T-helper 2 cell (primary cell): ENCODE measurements at regions not wholly inside any gene's neighbourhood (a gene's known extent, or its start where the extent isn't known, plus 50 kb on each side); places are given as distances from the start of the nearest gene placed in this dataset.

Experiments used
- DNase-seq, 5 experiments: peaks; one replicate each; pipeline versions ENCODE4 v3.0.0 to v3.0.0-alpha.2; 2012 to 2022

DNA sequence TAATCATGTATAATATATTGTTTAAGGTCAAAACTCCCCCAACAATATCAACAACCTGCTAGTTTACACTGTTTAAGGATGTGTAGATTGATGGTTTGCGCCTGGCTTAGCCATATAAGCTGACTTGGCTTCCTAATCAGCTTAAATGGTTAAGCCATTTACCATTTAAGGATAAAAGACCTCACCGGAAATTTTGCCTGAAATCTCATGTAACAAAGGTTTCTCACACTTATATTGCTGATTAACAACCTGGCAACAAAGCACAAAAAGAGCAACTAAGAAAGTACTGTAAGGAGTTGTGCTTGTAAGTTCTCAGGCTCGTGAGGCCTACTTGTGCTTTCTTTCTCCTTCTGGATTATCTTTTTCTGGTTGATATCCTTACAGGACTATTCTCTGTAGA is 485.2 kb downstream of the GABRG1 start:
- DNase-seq: no peak

DNA sequence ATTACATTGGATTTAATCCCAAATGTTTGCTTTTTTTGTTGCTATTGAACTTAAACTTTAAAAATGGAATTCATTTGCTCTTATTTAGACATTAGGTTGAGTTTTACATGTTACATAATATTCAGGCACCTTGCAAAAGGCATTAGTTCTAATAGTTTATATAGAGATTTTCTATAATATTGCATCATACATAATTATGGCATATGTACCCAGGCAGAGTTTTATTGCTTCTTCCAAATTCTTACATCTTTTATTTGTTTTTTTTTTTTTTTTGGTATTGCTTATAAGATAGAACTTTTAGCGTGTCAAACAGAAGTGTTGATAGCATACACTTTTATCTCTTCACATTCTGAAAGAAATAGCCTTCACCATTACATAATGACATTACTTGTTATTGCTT is 487.7 kb downstream of the GABRG1 start:
- no peak for DNase-seq

DNA sequence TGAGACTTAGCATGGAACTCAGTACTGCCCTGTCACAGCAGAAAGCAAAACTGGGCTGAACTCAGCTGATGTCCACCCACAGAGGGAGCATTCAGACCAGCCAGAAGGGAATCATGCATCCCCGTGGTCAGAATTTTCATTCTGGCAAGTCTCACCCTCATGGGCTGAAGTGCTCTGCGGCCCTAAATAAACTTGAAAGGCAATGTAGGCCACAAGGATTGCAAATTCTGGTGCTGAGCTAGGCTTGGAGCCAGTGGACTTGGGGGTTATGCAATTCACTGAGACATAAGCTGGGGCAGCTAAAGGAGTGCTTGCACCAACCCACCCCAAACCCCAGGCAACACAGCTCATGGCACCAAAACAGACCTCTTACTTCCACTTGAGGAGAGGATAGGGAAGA is 494.1 kb downstream of the GABRG1 start:
- DNase-seq: no peak

DNA sequence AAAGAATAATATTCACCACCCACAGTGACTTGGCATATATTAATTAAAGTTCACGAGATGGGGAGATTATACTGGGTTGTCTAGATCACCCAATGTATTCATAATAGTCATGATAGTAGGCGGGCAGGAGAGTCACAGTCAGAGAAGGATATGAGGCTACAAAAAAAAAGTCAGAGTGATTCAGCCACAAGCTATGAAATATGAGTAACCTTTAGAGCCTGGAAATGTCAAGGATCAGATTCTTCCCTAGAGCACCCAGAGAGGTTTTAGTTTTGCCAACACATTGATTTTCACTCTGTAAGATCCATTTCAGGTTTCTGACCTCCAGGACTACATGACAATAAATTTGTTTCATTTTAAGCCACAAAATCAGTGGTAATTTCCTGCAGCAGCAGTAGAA is 501.9 kb downstream of the GABRG1 start:
- DNase-seq: no peak

DNA sequence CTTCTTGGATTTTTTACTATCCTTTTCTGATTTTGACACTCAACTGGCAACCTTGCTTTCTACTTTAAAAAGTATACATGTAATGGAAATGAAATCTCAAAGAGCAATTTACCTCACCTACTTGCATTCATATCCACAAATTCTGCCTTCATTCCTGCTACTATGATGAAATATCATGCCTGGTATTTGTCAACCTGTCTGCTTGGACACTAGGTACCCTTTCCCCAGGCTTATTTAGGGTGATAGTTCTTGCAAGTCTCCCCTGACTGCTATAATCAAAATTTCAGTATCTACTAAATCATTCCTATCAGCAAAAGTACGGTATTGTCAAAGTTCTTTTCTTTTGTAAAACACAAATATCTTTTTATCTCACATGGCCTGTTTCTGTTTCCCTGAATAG is 503.0 kb downstream of the GABRG1 start:
- no peak for DNase-seq

DNA sequence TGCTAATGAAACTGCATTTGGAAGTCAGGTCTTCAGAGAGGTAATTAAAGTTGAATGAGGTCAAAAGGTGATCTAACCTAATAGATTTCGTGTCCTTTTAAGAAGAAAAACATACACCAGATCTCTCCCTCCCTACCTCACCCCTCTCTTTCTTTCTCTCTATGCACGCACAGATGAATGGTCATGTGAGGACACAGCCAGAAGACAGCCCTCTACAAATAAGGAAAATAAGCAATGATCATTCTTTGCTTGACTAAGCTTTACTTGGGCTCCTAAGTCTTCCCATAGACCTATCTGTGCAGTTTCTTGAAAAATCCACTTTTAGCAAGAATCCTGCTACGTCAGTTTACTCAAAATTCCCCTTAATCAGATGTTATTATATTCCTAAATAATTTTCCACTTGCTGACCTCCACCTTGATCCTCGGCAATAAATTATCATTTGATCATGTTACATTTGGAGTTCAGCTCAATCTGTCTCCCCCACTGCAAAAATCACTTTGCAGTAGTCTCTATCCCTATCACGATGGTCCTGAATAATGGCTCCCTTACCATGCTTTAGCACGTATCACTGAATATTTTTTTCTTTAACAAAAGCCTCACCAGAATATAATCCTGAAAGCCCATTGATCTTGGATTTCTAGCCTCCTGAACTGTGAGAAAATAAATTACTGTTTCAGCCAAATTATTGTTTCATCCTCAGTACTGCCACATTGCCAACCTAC is 527.3 kb downstream of the GABRG1 start:
- no peak for DNase-seq

DNA sequence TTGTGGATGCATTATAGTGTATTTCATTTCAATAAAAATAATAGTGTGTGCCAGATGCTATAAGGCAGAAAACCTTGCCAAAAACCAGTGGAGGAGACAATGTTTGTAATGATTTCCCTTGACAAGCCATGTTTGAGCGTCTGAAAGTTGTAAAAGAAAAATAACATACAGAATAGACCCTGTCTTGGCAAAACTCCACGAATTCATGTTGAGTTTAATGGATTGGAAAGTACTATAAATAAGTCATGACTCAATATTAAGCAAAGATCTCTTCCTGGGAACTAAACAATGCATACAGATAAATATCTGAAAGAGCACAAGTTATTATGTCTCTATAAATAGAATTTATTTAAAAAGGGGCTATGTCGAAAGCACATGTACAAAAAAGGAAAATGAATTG is 543.5 kb downstream of the GABRG1 start:
- no peak for DNase-seq

DNA sequence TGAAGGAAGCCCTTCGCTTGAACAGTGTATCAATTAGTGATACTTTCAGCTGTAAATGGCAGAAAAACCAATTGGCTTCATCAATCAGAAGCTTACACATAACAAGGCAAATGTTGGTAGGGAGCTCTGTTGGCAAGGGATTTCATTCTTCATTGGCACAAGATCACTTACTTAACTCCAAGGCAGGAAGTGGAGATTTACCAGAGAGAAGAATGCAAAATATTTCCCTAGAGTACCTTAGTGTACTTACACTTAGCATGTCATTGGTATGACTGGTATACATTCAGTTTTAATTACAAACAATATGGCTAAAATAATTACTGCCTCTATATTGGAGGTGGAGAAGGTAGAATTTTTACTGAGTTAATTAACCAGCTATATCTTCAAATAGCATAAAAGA is 545.0 kb downstream of the GABRG1 start:
- DNase-seq: no peak

DNA sequence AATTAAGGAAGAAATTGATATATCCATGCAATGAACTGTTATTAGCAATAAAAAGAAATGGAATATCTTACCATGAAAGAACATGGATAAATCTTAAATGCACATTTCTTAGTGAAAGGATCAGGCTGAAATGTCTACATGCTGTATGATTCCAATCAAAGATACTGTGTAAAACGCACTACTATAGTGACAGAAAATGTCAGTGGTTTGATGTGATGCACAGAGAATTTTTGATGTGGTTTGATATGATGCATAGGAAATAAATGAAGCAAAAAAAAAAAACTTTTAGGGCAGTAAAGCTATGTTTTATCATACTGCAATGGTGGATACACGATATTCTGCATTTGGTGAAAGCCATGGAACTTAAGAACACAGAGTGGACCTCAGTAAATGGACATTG is 547.6 kb downstream of the GABRG1 start:
- no peak for DNase-seq

DNA sequence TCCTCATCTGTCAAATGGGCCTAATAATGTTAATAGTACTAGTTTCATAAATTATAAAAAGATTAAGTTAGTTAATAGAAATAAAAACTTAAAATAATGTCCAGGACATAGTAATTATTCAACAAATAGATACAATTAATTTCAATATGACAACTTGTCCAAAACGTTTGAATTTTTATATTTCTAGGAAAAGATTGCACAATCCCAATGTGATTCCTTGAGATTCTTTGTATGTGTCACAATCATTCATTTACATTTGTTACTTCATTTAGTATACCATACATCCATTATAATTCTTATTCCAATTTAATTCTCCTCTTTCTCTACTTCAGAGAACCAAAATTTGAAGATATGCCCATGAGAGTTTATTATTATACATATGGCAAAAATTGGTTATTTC is 554.2 kb downstream of the GABRG1 start:
- DNase-seq: no peak

DNA sequence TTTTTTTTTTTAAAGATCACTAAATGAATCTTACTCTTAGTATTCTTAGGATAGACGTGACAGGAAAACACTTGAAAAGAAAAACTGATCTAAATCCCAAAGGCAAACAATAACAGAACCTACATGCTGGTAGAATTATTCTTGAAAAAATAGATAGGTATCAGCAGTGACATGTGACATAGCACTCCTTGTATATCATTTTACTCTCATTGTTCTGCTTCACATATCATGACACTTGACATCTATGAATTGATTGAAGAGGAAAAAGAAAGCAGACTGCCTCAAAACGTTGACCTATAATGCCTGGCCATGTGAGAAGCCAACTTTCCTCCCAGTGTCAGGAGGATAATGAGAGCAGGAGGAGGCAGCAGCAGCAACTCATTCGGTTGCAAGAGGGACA is 555.2 kb downstream of the GABRG1 start:
- DNase-seq: no peak

DNA sequence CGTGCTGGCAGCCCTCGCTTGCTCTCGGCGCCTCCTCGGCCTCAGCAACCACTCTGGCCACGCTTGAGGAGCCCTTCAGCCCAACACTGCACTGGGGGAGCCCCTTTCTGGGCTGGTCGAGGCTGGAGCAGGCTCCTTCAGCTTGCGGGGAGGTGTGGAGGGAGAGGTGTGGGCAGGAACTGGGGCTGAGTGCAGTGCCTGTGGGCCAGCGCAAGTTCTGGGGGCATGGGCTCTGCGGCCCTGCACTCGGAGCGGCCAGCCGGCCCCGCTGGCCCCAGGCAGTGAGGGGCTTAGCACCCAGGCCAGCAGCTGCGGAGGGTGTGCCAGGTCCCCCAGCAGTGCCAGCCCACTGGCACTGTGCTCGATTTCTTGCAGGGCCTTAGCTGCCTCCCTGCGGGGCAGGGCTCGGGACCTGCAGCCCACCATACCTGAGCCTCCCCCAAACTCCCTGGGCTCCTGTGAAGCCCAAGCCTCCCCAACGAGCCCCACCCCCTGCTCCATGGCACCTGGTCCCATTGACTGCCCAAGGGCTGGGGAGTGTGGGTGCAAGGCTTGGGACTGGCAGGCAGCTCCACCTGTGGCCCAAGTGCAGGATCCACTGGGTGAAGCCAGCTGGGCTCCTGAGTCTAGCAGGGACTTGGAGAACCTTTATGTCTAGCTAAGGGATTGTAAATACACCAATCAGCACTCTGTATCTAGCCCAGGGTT is 556.8 kb downstream of the GABRG1 start:
- no peak for DNase-seq

DNA sequence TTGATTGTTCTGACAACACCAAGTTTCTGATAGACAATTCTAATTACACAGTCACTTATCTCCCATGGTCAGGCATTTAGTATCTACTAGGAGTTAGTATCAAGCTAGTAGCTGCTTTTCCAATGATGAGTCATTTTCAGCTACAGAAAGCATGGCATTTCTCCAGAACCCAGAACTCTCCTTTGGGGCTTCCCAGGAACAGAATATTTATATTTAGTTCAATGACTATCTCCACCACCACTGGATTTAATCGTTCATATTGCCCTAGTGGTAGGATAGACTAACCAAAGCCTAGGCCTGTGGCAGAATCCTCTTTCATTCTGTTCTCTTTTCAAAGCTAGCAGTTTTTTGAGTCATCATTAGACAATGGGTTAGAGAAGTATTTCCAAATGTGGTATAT is 569.4 kb downstream of the GABRG1 start:
- DNase-seq: no peak

DNA sequence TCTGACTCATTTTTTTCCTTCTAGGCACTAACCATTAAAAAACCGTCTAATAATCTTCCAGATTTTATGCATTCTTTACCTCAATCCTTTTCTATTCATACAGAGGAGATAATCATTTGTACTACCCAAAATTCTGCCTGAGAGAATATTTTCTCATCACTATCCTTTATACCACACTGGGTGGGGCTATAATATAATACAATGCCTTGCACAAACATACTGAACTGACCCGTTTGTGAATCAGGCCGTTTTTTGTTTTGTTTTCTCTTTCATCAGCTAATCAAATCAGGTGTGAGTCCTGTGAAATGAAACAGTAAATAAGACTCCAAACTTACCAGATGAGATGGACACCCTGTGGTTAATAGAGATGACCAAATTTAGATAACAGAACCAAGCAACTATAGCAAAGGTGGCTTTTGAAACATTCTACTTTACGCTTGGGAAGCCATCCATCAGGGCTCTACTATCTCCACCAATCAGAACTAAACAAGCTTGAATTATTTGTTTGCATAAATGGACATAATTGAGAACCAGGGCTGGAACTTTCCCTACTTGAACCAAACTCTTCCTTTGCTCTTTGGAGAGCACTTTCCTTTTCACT is 573.0 kb downstream of the GABRG1 start:
- no peak for DNase-seq

DNA sequence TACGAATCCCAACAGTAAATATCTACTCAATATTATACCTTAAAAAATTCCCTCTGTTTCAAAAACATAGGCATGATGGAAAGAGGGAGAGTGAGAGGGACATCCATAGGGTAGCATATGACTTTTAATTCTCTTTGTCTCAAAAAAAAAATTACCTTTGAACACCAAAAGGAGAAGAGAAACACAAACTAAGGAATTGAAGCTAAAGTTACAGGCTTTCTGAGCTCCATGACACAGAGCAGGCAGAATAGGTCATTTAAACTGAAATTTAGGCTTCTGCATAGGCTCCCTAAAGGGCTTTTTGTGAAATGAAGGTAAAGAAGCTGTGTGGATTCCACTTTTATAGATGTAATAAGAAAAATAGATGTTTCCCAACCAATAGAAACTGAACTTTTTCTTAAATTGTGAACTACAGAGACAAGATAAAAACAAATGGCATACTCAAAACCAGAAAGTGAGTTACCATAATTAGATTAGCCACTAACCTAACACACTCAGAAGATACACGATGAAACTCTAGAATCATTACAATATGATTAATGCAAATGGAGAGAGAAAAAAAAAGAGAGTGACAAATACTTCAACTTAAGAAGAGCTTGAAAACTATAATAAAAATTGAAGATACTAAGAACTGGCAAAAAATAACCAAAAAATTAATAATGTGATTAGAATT is 584.6 kb downstream of the GABRG1 start:
- DNase-seq: no peak

DNA sequence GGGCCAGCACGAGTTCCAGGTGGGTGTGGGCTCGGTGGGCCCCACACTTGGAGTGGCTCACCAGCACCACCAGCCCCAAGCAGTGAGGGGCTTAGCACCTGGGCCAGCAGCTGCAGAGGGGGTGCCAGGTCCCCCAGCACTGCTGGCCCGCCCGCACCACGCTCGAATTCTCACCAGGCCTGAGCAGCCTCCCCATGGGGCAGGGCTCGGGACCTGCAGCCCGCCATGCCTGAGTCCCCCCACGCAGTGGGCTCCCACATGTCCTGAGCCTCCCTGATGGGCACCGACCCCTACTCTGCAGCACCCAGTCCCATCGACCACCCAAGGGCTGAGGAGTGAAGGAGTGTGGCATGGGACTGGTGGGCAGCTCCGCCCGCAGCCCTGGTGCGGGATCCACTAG is 593.4 kb downstream of the GABRG1 start:
- DNase-seq: no peak

DNA sequence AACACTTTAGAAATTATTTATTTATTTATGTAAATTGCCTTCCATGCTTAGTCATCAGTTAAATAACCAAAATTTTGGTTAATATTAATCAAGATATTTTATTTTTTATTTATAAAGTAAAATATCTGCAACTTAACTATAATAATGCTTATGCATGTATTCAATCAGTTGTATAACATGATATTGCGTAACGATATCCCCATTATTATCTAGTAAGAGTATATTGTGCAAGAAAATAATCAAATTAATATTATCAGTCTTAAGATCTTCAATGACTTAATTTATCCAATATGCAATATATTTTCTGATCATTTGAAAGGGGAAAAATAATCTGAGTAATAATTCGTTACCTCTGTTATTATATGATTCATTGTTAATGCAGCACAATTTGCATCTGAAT is 596.7 kb downstream of the GABRG1 start:
- DNase-seq: no peak

DNA sequence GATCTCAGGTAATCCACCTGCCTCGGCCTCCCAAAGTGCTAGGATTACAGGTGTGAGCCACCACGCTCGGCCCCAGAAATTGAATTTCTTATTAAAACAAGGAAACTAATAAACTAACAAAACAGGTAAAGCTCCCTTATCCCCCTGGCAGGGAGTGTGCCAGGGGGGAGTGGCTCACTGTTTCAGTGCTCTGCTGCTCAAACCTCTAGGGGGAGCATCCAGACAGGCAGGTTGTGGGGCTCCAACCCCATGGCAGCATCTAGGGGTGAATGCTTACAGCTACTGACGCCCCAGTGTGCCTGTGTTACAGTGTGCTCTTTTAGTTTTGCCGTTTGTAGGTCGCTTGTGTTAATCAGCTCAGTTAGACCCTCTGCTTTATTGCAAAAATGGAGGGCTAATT is 605.0 kb downstream of the GABRG1 start:
- DNase-seq: no peak

DNA sequence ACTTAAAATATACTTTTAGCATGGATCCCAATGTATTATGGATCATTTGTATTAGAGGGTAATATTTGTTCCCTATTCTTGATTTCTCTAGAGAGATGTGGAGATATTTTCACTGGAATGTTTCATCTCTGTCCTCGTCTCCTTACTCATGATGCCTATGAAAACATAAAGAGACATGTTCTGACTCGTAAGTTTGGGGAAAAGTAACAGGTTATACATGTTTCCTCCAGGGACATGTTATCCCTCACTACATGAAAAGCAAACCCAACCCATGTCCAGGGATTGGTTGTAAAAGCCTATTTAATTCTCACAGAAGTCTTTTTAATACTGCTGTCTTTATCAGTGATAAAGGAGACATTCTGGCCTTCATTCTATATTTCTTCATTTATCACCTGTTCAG is 621.4 kb downstream of the GABRG1 start:
- DNase-seq: no peak

DNA sequence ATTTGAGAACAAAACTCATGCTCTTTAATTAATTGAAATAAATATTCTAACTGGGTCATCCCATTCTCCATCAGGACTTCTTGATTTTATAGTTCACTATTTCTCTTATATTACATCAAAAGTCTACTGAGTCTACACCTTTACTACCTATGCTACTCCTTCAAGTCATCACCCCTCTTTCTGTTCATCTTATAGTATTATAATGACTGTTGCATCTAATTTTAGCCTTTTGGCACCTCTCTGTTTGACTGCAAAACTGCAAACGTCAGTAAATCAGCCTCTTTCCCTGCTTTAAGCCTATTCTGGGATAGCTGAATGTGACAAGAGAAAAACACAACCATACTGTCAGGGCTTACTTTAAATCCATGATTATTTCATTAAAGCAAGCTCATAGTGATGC is 639.1 kb downstream of the GABRG1 start:
- DNase-seq: no peak

DNA sequence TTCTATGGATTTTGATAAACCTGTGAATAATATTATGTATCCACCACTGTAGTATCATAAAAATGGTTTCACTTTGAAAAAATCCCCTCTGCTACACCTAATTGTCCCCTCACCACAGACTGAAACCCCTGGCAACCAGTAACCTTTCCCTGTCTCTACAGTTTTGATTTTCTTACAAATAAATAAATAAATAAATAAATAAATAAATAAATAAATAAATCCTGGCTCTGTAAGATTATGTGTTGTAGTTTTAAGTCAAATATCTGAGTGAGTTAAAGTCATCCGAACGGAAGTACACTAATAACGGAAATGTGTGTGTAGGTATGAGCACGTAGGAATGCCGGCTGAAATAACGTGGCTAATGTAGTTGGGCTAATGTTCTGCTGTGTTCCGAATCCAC is 641.5 kb downstream of the GABRG1 start:
- no peak for DNase-seq

DNA sequence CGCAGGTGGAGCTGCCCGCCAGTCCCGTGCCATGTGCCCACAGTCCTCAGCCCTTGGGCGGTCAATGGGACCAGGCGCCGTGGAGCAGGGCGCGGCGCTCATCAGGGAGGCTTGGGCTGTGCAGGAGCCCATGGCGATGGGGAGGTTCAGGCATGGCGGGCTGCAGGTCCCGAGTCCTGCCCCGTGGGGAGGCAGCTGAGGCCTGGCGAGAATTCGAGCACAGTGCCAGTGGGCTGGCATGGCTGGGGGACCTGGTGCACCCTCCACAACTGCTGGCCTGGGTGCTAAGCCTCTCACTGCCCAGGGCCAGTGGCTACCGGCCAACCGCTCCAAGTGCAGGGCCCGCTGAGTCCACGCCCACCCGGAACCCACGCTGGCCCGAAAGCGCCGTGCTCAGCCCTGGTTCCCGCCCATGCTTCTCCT is 646.5 kb downstream of the GABRG1 start:
- no peak for DNase-seq

DNA sequence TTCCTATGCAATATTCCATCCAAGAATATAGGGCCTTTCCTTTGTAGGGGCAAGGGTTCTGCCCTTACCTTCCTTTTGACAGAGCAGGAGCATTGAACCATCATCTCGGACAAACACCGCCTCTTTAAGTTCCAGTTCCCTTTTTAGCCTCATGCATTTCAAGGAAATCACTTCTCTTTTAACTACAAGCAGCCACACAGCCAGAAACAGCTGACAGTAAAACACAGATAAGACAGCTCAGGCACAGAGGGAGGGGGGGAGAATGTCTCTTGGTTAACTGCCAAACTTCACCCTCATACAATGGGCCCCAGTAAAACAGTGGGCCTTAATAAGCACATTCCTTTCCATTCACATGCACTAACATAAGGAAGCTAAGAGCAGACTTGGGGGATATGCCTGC is 648.3 kb downstream of the GABRG1 start:
- DNase-seq: no peak

DNA sequence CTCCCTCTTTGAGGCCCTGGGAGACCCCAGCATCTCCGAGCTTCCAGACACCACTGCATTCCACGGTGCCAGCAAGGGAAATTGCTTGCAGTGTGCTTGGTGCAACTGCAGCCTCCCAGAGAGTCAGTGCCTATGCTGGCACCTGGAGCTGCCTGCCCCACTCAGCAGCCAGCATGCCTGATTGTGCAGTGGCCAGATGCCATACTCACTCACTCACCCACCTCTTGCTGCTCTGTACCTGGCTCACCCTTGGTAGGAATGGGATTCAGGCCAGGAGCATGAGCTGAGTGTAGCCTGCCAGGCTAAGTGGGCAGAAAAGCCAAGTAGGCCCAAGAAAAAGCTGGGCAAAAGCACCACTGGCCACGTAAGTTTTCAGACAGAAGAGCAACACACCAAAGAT is 651.4 kb downstream of the GABRG1 start:
- no peak for DNase-seq
